ENCODE measurements at regions not wholly inside any gene's neighbourhood (a gene's known extent, or its start where the extent isn't known, plus 50 kb on each side); places are given as distances from the start of the nearest gene placed in this dataset.

DNA sequence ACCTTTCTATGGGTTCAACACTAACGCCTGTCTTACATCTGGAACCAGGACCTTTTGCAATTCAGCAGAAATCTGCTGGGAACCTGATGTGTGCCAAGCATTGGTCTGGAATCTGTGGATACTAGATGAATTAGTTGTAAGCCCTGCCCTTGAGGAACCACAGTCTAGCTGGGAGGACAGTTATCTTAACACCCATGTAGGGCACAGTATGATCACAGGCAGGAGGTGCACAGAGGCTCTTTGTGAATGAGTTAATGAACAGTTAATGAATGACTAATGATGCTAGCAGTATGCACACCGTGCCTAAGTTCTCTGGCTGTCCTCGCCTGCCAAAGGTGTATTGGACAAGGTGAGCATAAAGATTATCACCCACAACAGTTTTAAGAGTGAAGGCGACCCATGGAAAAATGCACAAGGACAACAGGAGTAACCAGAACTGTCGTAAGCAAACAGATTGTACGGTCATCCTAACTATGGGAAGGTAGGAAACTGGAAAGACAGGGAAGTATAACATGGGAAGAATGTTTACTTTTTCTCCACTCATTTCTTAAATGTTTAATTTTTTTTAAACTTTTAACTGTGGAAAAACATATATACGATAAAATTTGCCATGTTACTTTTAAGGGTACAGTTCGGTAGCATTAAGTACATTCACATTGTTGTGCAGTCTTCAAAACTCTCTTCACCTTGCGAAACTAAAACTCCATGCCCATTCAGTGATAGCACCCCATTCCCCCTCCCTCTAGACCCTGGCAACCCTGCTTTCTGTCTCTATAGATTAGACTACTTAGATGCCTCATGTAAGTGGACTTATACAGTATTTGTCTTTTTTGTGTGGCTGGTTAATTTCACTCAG, 139.9 kb downstream of the CXCL12 start:
- in situ Hi-C loops (cut with HindIII; ENCODE audit: low sequenced_read_pairs): no loop called here
- TF ChIP-seq, protein P1, sequence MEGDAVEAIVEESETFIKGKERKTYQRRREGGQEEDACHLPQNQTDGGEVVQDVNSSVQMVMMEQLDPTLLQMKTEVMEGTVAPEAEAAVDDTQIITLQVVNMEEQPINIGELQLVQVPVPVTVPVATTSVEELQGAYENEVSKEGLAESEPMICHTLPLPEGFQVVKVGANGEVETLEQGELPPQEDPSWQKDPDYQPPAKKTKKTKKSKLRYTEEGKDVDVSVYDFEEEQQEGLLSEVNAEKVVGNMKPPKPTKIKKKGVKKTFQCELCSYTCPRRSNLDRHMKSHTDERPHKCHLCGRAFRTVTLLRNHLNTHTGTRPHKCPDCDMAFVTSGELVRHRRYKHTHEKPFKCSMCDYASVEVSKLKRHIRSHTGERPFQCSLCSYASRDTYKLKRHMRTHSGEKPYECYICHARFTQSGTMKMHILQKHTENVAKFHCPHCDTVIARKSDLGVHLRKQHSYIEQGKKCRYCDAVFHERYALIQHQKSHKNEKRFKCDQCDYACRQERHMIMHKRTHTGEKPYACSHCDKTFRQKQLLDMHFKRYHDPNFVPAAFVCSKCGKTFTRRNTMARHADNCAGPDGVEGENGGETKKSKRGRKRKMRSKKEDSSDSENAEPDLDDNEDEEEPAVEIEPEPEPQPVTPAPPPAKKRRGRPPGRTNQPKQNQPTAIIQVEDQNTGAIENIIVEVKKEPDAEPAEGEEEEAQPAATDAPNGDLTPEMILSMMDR (IDR thresholded peaks at IDR 0.05; ENCODE audit: low read depth, low read length): no peak
- no peak for DNase-seq (ENCODE audit: low read depth, low spot score)
- no peak overlapping the region for H3K4me3 ChIP-seq (ENCODE audit: low read depth, low read length)

DNA sequence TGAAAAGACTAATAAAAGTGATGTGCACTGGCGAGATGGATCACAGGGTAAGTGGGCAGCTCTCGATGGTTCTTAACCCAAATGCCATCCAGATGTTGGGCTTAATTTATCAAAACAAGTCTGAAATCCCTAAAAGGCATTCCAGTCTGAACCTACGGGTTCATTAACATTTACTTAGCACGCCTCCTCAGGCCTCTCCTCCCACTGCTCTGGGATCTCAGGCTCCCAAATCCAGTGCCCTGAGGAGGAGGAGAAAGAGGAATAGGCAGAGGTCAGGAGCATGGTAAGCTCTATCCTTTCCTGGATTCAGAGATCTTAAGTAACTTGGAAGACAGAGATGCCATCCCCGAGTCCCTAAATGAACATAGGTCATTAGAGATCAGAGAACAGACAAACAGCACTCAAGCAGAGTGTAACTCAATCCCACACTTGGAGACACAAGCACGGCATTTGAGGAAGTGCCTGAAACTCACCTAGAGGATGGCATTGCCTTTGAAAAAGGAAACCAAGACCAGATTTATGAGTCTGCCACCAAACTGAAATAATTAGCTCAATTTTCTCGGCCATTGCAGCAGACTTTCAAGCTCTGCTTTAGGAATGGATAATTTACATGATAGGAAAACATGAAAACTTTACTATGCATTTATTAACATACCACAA, 140.9 kb downstream of the CXCL12 start:
- no peak for DNase-seq (ENCODE audit: low read depth, low spot score)
- H3K4me3 ChIP-seq (ENCODE audit: low read depth, low read length): no peak overlapping the region
- TF ChIP-seq, protein P1 (IDR thresholded peaks at IDR 0.05; ENCODE audit: low read depth, low read length): no peak
- in situ Hi-C loops (cut with HindIII; ENCODE audit: low sequenced_read_pairs): no loop called here

DNA sequence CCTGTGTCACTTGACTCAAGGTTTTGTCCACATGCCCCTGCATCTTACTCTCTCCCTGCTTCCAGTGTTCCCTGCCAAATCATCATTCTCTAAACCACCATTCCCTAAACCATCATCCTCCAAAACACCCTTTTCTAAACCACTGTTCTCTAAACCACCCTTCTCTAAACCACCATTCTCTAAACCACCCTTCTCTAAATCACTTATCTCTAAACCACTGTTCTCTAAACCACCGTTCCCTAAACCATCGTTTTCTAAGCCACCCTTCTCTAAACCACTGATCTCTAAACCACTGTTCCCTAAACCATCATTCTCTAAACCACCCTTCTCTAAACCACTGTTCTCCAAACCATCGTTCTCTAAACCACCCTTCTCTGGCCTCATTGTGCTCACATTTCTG, 142.1 kb downstream of the CXCL12 start:
- TF ChIP-seq, protein P1 (IDR thresholded peaks at IDR 0.05; ENCODE audit: low read depth, low read length): no peak
- H3K4me3 ChIP-seq (ENCODE audit: low read depth, low read length): no peak overlapping the region
- DNase-seq (ENCODE audit: low read depth, low spot score): no peak
- in situ Hi-C loops (cut with HindIII; ENCODE audit: low sequenced_read_pairs): no loop called here

DNA sequence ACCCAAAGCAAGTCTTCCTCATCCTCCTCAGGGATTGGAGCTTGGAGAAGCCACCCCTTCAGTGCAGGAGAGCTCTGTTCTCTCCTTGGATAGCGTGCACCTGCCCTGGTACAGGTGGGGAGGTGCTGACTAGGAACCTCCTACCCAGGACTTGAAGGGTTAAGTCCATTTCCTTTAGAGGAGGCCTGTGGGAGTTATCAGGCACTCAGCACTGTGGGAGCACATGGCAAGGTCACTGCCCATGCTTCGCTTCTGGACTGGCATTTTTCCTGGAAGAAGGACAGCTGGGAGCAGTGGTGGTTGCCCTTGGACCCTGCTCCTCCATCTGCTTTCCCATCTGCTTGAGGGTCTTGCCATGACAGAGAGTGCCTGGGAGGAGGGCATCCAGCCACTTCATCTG, 142.8 kb downstream of the CXCL12 start:
- TF ChIP-seq, protein P1 (IDR thresholded peaks at IDR 0.05; ENCODE audit: low read depth, low read length): no peak

DNA sequence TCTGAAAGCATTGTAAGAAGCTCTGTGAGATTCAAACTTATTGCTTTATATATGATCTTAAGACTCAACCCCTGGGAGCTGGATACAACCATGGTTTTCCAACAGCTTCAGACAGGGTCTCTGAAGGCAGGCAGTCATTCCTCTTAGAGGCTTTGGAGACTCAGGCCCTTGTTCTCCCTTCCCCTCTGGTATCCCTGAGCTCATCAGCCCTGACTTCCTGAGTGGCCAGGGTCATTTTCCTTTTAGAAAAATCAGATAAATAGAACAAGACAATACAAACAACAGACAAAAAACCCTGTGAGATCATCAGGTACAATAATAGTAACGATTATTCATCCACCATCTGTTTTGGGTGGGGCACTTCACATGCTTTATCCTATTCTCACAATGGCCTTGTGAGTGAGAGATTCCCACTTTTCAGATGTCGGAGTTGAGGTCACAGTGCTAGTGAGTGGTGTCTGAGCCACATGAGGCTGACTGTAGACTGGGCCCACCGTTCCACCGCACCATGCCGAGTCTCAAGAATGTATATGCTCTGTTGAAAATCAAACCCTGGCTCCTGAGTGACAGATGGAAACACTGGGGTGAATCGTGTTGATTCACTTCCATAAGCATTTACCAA, 144.2 kb downstream of the CXCL12 start:
- no peak overlapping the region for H3K4me3 ChIP-seq (ENCODE audit: low read depth, low read length)
- TF ChIP-seq, protein P1 (IDR thresholded peaks at IDR 0.05; ENCODE audit: low read depth, low read length): no peak
- in situ Hi-C loops (cut with HindIII; ENCODE audit: low sequenced_read_pairs): no loop called here
- DNase-seq (ENCODE audit: low read depth, low spot score): no peak

More for the DNA sequence above, 142.8 kb downstream of the CXCL12 start:
- no peak overlapping the region for H3K4me3 ChIP-seq (ENCODE audit: low read depth, low read length)
- in situ Hi-C loops (cut with HindIII; ENCODE audit: low sequenced_read_pairs): no loop called here
- no peak for DNase-seq (ENCODE audit: low read depth, low spot score)

DNA sequence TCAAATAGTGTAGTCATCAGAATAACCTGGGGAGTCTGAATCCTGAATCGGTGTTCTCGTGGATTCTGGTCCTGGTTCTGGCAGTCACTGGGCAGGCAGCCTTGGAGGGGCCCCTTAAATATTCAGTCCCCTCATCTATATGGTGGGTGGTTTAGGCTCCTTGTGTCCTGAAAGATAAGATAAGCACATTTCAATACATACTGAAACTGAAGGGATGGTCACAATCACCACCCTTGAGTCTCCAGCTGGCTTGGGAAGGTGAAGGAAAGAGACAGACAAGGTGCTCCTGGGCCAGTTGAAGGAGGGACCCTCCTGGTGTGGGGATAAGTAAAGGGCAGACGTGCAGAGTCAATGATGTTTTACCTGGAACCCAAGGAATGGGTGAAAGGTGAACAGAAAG, 146.7 kb downstream of the CXCL12 start:
- H3K4me3 ChIP-seq (ENCODE audit: low read depth, low read length): no peak overlapping the region
- no peak for DNase-seq (ENCODE audit: low read depth, low spot score)
- TF ChIP-seq, protein P1 (IDR thresholded peaks at IDR 0.05; ENCODE audit: low read depth, low read length): no peak
- in situ Hi-C loops (cut with HindIII; ENCODE audit: low sequenced_read_pairs): no loop called here
